ENCODE measurements at regions not wholly inside any gene's neighbourhood (a gene's known extent, or its start where the extent isn't known, plus 50 kb on each side); places are given as distances from the start of the nearest gene placed in this dataset.

DNA sequence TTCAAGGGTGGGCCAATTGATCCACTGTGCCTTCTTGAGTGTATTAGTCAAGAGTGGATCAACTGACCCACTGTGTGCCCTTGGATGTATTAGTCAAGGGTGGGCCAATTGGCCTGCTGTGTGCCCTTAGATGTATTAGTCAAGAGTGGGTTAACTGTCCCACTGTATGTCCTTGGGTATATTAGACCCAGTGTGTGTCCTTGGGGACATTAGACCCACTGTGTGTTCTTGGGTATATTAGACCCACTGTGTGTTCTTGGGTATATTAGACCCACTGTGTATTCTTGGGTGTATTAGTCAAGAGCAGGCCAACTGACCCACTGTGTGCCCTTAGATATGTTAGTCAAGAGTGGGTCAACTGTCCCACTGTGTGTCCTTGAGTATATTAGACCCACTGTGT, 601.8 kb downstream of the TYW1 start:
- TF ChIP-seq, protein P1, sequence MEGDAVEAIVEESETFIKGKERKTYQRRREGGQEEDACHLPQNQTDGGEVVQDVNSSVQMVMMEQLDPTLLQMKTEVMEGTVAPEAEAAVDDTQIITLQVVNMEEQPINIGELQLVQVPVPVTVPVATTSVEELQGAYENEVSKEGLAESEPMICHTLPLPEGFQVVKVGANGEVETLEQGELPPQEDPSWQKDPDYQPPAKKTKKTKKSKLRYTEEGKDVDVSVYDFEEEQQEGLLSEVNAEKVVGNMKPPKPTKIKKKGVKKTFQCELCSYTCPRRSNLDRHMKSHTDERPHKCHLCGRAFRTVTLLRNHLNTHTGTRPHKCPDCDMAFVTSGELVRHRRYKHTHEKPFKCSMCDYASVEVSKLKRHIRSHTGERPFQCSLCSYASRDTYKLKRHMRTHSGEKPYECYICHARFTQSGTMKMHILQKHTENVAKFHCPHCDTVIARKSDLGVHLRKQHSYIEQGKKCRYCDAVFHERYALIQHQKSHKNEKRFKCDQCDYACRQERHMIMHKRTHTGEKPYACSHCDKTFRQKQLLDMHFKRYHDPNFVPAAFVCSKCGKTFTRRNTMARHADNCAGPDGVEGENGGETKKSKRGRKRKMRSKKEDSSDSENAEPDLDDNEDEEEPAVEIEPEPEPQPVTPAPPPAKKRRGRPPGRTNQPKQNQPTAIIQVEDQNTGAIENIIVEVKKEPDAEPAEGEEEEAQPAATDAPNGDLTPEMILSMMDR (conservative IDR thresholded peaks at IDR 0.05 in 1 of 2, IDR thresholded peaks at IDR 0.05 in 1 of 2; ENCODE audit: low read depth in 1 of 2, low read length in 2 of 2) = no peak
- no peak for TF ChIP-seq EZH2 (IDR thresholded peaks at IDR 0.05; ENCODE audit: low read length, missing control alignments)

Data from fibroblast of lung (primary cell).